ENCODE measurements at regions not wholly inside any gene's neighbourhood (a gene's known extent, or its start where the extent isn't known, plus 50 kb on each side); places are given as distances from the start of the nearest gene placed in this dataset.

DNA sequence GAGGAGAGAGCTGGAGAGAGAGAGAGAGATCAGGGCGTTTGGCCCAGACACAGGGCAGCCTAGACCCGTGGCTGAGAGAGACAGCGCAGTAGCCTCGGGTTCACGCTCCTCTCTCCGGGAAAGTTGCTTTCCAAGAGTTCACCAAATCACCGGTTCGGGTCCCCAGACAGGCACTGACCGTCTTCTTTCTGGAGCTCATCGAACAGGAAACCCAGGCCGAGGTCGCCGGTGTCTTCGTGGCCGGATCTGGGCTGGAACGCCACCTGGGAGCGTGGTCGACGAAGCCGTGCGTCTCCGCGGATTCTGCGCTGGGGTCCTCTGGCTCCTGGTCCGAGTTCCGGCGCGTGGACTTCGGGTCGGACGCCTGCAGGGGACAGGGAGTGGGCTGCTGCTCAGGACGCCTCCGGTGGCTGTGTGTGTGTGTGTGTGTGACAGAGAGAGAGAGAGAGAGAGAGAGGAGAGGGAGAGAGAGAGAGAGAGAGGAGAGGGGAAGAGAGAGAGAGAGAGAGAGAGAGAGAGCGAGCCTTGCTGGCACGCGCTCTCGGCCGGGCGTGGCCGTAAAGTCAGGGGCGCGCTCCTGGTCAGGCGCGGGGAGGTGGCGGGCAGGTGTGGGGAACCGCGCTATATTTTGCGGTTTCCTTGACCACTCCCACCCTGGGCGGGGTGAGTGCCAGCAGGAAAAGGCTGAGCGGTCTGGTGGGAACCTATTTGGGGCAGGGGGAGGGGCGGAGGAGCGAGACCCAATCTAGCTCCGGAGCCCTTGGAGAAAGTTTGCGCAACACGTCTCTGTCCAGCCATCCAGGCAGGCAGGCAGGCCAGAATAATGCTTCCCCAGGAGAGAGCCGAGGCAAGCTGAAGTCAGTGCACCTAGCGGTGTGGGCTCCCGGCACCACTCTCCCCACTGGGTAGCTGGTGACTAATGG lies 62.1 kb downstream of the RHOXF2B start (continued):
- no peak for TF ChIP-seq BRCA1 (IDR thresholded peaks at IDR 0.05; ENCODE audit: low read depth, low read length)
- TF ChIP-seq RBBP5 (IDR thresholded peaks at IDR 0.05; ENCODE audit: borderline replicate concordance, low read depth, low read length) = 0 out of 2 replicates have a peak, but pooled peaks have one; percentile 11
- peak; percentile 59 for TF ChIP-seq KDM4A (IDR thresholded peaks at IDR 0.05; ENCODE audit: low read depth, low read length, severe bottlenecking)
- TF ChIP-seq SIN3A (conservative IDR thresholded peaks at IDR 0.05 in 1 of 2, IDR thresholded peaks at IDR 0.05 in 1 of 2; ENCODE audit: low read depth in 1 of 2, low read length in 2 of 2) = no peak
- no peak for TF ChIP-seq SP2 (IDR thresholded peaks at IDR 0.05; ENCODE audit: low read length)
- no peak for TF ChIP-seq YY1 (IDR thresholded peaks at IDR 0.05; ENCODE audit: low read depth, low read length)
- TF ChIP-seq KDM5A (IDR thresholded peaks at IDR 0.05; ENCODE audit: low read length) = no peak
- TF ChIP-seq SIRT6 (IDR thresholded peaks at IDR 0.05; ENCODE audit: low read length) = no peak
- TF ChIP-seq SP1 (IDR thresholded peaks at IDR 0.05; ENCODE audit: low read depth, low read length) = no peak
- TF ChIP-seq ZNF274 (IDR thresholded peaks at IDR 0.05; ENCODE audit: borderline replicate concordance, extremely low read depth, low read length) = no peak
- no peak for TF ChIP-seq CTBP2 (IDR thresholded peaks at IDR 0.05; ENCODE audit: borderline replicate concordance, insufficient read depth, insufficient read length, low read length)
- TF ChIP-seq JUND (IDR thresholded peaks at IDR 0.05; ENCODE audit: low read length) = peak; percentile 40; the same call in 1 of the 2 replicates

Measured in H1 (cell line).